Renal cortex interstitium (tissue), 11 donors: ENCODE measurements at regions not wholly inside any gene's neighbourhood (a gene's known extent, or its start where the extent isn't known, plus 50 kb on each side); places are given as distances from the start of the nearest gene placed in this dataset.
A peak's percentile ranks its signal among the peaks of the same experiment; 100 is the strongest.

ENCODE experiments used
- DNase-seq, 11 donors: peaks; one replicate each; pipeline ENCODE4 v3.0.0-alpha.2; 2013; ENCODE audit warnings: low read depth in 9 of 11, low spot score in 4 of 11; ENCODE audit errors: extremely low read depth in 1 of 11

GRCh38 chr6:43976706-43977403, 150.4 kb downstream of the MRPL14 start:
- DNase-seq = no peak

GRCh38 chr6:43974643-43975230, 152.5 kb downstream of the MRPL14 start:
- DNase-seq = no peak

DNA sequence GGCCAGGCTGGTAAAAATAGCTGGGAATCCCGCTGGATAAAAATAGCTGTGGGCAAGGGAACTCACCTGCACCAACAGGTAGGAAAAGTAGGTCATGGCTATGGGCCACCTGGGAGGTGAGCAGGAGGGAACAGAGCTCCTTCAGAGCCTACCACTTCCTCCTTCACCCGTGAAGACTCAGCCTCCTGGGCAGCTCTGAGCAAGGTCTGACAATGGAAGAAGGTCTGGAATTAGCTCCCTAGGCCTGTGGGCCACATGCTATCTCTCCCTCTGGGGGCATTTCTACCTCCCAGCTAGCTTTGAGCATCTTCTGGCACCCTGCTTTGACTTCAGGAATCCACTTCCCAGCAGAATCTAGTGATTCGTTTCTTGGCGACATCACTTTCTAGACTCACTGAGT, 153.9 kb downstream of the MRPL14 start:
- no peak for DNase-seq

- peak in 1 of 11 donors; percentile 28 for DNase-seq
Observed at GRCh38 chr6:43972913-43973300, 154.3 kb downstream of the MRPL14 start.

DNA sequence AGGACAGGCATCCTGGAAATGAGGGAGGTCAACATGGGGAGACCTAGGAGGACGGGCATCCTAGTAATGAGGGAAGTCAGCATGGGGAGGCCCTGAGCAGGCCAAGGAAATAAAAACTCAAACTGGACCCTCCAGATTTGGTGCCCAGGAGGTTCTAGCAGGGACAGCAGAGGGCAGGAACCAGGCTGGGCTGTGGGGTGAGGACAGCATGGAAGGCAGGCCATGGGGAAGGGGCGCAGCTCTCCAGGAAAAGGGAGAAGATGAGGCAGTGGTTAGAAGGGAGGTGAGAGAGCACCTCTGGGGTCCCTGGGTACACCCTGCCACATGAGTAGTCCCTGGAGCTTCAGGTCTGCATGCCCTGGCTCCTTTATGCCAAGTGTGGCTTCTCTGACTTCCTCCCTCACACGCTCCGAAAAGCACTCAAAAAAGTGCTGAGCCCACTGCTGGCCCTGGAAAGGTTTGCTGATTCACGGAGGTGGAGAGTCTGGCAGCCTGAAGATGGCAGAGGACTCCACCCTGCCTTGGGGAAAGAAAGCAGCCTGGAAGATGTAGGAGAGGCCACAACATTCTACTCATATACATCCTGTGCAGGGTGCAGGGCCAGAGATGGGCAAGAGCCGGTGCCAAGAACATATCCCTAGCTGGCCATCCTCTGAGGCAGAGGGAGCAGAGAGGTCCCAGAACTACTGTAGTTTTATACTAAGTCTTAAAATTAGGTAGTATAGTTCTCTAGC, 154.9 kb downstream of the MRPL14 start:
- DNase-seq = no peak

GRCh38 chr6:43971776-43972126, 155.5 kb downstream of the MRPL14 start:
- DNase-seq = no peak

DNA sequence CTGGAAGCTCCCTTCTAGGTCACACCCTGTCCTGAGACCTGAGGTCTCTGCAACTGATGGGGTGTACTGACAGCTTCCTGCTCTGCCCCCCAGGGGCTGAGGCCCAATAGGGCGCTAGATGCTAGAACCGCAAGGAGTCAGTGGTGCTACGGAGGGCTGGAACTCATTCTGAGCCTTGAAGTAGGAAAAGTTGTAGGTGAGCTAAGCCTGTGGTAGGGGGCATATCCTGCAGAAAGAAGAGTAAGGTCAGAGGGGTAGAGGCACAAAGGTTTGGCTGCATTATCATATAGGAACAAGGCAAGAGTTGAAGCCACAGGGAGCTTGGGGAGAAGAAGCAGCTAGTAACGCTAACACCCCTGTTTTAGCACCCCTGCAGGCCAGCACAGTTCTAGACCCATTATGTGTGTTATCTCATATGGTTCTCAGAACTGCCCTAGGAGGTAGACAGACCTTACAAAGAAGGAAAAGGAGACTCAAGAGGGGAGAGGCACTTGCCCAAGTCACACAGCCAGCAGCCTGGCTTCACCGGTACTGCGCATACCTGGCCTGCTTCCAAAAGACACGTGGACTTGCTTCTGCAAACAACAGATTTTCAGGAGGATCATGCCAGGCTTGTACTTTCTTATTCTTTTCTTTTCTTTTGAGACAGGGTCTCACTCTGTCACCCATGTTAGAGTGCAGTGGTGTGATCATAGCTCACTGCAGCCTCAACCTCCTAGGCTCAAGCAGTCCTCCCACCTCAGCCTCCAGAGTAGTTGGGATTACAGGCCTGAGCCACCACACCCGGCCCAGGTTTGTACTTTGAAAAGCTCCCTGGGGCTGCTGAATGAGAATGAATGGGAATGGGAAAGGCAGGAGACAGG, 156.1 kb downstream of the MRPL14 start:
- DNase-seq = no peak

DNA sequence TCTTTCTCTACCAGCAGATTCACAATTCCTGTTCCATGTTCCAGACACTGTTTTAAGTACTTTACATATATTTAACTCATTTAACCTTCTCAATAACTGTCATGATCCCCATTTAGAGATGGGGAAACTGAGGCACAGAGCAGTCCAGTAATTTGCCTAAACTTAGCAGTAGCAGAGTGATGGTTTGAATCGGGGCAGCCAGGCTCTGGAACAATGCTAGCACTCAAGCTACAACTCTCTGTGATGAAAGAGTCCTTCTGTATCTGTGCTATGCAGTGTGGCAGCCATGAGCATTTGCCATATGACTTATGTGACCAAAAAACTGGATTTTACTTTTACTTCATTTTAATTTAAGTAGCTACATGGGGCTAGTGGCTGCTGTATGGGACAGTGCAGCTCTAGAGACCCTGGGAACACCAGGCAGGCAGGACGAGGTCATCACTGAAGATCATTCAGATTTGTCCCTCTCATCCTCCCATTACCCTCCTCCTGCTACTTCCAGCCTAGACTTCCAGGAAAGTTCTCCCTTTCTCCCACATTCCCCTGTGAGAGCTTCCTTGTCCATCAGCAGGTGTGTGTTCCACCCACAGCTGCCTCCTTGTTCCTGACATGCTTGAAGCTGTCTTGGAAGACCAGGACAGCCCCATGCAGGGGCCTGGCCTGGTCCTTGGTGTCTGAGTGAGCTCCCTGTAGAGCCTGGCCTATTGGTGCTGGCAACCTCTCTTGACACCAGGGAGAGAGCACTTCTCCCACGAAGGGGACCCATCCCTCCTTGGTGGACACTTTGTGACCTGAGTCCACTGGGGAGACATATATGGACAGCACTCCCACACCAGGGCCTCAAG, 157.0 kb downstream of the MRPL14 start:
- no peak for DNase-seq

DNA sequence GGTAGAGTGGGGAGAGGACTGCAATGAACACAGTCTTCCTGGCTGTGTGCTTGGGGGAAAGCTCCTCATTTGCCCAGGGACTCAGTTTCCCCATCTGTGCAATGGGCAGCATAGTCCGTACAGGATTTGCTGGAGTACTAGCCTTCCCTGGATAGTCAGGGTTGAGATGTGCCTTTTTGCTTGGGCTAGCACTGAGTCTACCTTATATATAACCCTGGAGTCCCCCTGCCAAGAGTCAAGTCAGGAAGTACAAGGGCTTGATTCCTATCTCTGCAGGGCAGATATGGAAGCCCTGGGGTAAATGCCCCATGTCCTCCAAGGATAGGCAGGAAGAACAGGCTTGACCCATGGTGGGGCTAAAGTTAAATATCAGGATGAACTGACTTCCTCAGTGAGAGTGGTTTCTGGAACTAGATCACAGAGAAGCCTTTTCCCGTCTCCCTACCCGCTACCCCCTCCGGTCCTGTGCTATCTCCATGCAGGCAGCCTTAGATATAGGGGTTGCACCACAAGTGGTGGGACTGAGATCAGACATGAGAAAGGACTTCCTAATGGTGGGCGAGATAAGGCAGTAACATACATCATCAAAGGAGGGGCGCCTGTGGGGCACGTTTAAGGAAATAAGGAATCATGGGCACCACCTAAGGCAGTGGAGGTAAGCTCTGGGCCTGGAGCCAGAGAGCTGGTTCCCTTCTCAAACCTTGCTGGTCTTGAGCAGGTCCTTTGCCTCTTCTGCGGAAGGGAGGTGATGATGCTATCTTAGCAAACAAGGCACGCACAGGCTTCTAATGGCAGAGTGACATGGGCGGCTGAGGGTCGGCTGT, 157.9 kb downstream of the MRPL14 start:
- DNase-seq = no peak

- no peak for DNase-seq
Observed at GRCh38 chr6:43968110-43968965, 158.9 kb downstream of the MRPL14 start.

DNA sequence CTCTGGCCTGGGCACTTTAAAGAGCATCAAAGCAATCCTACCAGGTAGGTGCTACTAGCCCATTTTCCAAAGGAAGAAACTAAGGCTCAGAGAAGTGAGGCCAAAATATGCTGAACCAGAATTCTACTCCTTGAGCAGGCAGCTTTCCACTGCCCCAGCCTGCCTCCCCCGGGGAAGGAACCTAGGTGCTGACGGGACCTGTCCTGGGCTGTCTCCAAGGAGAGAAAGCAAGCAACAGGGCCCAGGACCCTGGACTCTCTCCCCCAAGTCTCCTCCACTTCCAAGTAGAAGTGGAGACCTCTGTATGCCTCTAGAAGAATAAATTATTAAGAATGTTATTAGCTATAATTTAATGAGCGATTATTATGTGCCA, 159.5 kb downstream of the MRPL14 start:
- no peak for DNase-seq

DNA sequence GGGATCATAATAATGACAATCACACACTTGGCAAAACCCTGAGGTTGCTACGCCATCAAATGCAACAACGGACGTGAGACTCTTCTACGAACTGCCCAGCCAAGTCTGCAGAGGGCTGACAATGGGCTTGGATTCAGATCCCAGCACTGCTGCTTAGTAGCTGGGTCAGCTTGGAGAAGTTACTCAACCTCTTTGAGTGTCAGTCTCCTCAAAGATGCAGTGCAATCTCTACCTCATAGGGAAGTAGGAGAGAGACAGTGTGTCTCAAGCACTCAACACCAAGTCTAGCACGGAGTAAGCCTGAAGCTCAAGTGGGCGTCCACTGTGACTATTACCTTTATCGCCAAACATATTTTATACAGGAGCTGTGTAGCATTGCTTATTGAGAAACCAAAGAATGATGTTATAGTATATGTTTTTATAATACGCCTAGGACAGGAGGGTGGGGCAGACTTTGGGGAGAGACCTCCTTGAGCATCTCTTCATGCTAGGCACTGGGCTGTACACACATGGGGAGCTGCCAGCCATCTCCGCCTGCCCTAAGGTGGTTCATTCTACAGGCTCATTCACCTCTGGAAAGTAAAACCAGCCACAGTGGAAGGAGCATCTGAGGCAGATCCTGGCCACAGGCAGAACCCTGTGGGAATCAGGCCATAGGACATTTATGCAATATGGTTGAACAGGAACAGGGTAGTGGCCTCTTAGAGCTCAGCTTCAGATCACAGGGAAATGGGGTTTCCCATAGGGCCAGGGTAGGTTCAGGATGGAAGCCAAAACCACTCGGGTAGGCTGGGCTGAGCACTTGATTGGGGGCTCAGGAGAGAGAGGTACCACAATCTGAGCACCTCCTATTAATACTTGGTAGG, 160.2 kb downstream of the MRPL14 start:
- DNase-seq = no peak

GRCh38 chr6:43966374-43966658, 160.9 kb downstream of the MRPL14 start:
- no peak for DNase-seq

- DNase-seq = no peak
Observed at GRCh38 chr6:43965628-43966373, 161.5 kb downstream of the MRPL14 start.

GRCh38 chr6:43964659-43965570, 162.3 kb downstream of the MRPL14 start:
- no peak for DNase-seq
